ENCODE measurements at regions not wholly inside any gene's neighbourhood (a gene's known extent, or its start where the extent isn't known, plus 50 kb on each side); places are given as distances from the start of the nearest gene placed in this dataset.

DNA sequence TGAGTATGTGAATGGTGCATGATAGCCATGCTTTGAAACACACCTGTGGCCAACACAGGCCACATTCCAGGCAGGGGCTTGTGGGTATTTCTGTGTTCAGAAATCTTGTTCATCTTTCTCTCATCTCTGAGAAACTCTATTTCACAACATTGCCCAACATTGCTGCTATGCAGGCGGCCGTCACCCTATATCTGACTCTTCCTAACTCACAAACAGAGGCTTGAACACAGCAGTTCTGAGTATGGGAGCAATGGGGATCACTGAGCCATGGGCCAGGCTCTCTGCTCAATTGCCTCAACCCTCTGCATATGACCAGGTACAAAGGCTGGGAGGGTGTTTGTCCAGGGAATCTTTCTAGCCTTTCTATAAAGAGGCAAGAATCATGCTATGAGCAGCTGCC lies 259.9 kb downstream of the BUD13 start:
- H3K27ac ChIP-seq, result no peak overlapping the region
- DNase-seq (ENCODE audit: low read depth, low spot score), result no peak

DNA sequence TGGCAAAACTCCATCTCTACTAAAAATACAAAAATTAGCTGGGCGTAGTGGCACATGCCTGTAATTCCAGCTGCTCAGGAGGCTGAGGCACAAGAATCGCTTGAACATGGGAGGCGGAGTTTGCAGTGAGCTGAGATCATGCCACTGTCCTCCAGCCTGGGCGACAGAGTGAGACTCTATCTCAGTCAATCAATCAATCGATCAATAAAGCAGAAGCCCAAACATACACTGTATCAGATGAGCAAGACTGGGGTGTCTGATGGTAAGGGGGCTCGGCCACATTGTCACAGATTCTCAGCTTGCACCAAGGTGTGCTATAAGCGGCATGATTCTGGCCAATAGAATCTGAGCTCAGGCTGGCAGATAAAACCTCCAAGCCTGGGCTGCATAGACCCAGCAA lies 261.1 kb downstream of the BUD13 start:
- no peak for DNase-seq (ENCODE audit: low read depth, low spot score)
- no peak overlapping the region for H3K27ac ChIP-seq

DNA sequence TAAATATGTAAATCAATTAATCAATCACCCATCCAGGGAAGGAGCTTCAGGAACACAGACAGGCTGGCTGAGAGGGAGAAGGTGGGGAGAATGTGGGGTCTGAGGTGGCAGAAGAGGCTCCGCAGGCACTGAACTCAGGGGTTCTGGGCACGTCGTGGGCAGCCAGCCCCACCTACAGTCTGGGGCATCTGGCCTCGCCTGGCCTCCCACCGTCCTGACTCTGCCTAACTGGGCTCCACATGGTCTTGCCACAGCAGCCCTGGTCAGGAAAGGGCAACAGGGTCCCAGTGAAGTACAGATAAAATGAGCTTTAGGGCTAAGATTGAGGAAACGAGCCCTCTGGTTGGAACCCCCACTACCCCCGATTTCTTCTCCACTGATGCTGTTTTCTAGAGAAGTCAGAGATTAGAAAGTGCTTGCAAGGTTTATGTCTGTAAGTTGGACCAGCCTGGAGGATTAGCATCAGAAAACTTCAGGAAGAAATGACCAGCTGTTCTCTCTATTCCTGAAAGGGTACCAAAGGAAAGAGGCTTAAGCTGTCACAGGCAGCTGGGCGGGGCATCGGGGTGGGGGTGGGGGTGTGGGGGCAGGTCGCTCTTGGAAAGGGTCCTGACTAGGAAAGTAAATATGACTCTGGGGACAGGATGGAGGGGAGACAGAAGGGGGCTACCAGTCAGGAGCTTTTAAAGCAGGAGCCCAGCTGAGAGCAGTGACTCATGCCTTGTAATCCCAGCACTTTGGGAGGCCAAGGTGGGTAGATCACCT lies 261.7 kb downstream of the BUD13 start:
- H3K27ac ChIP-seq, result no peak overlapping the region
- no peak for DNase-seq (ENCODE audit: low read depth, low spot score)

DNA sequence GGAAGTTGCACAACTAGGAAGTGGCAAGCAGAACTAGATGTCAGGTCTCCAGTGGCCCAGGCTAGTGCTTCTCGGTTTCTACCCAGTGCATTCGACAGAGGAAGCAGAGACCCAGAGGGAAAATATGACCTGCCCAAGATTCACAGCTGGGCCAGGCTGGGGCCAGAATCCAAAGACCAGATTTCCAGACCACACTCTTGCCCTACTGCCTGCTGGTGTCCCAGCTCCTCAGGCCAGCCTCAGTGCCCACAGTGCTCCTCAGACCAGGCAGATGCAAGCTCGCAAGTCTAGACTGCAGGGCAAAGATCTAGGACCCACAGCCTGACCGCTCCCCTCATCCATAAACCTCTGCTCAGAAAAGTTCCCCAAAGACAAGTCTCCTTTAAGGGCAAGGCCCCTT lies 262.6 kb downstream of the BUD13 start:
- DNase-seq (ENCODE audit: low read depth, low spot score), result no peak
- H3K27ac ChIP-seq, result no peak overlapping the region

DNA sequence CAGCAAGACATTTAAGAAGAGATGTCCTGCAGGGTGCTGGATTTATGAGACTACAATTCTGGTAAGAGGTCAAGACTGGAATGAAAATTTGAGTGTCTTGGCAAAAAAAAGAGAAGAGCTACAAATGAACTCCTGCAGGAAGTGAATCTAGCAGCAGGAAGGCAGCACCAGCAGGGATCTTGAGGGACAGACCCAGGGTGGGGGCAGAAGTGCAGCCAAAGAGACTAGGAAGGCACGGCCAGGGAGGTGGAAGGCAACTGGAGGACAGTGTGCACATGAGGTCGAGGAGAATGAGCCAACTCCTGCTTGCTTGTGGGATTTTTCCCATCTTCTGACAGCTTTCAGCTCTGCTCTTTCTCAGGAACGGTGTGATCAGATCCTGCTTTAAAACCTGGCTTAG lies 263.2 kb downstream of the BUD13 start:
- no peak overlapping the region for H3K27ac ChIP-seq
- no peak for DNase-seq (ENCODE audit: low read depth, low spot score)

DNA sequence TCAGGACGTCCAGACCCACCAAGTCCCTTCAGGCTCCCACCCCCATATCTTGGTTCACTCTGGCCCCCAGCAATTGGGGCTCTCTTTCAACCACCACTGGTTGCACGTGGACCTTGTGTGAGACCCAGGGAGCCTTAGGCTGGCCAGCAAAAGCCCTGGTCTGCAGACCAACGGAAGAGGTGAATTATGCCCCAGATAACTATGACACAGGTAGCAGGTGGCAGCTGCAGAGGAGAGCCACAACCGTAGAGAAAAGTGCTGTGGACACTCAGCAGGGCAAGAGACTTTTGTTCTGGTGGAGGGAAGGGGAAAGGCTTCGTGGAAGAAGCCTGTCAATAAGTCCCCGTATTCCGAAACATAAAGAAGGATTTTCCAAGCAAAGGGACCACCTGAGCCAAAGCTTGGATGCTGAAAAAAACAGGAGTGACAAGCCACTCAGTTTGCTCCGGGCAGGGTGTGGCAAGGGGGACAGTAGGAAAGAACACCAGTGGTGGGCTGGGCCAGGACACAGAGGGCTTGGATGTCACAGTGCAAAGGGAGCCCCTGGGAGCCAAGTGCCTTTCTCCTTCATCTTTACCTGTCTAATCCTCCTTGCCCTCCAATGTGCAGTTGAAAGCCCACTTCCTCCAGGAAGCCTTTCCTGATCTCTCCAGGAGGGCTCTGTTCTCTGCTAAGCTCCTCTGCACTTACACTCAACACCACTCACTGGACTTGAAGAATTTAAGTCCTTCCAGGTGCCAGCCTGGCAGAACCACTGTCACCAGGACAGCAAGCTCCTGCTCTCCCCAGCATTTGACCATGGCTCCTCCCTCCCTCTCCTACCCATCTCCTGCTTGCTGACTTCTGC lies 264.7 kb downstream of the BUD13 start:
- H3K27ac ChIP-seq, result no peak overlapping the region
- DNase-seq (ENCODE audit: low read depth, low spot score), result no peak

DNA sequence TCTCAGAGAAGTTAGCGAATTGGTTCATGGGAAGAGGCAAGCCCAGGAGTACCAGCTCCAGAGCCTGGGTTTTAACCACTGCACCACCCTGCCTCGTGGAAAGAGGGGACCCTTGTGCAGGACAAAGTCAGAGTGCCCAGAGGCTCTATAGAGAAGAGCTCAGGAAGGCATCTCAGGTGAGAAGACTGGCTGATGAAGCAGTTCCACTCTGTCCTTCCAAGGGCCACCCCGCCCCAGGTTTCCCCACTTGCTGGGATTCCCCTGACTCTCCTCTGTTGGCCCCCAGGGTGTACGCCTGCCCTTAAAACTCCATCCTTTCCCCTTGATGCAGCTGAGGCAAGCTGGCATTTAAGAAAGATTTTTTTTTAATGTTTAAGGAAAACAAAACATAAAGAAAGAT lies 265.8 kb downstream of the BUD13 start:
- H3K27ac ChIP-seq, result no peak overlapping the region
- no peak for DNase-seq (ENCODE audit: low read depth, low spot score)

DNA sequence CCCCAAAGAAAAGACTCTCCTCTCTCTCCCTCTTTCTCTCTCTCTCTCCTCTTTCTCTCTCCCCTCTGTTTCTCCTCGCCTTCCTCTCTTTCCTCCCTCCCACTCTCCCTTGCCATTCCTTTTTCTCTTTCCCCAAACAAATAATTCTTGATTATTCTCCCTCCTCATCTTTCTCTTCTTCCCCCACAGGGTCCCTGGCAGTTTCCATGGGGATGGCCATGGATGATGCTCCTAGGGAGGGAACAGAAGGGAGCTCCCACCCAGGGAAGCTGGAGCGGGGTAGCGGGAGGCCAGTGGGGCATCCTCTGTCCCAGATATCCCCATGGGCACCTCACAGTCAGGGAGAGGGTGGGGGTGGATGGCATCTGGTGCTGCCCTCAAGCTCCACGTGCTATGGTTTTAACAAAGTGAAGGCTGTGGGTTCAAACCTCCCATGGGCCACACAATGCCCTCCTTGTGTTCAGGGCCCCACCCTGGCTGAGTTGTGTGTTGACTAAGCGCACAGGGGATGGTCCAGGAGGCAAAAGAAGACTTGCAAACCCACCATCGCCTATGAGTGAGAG lies 266.4 kb downstream of the BUD13 start:
- no peak overlapping the region for H3K27ac ChIP-seq
- DNase-seq (ENCODE audit: low read depth, low spot score), result no peak

DNA sequence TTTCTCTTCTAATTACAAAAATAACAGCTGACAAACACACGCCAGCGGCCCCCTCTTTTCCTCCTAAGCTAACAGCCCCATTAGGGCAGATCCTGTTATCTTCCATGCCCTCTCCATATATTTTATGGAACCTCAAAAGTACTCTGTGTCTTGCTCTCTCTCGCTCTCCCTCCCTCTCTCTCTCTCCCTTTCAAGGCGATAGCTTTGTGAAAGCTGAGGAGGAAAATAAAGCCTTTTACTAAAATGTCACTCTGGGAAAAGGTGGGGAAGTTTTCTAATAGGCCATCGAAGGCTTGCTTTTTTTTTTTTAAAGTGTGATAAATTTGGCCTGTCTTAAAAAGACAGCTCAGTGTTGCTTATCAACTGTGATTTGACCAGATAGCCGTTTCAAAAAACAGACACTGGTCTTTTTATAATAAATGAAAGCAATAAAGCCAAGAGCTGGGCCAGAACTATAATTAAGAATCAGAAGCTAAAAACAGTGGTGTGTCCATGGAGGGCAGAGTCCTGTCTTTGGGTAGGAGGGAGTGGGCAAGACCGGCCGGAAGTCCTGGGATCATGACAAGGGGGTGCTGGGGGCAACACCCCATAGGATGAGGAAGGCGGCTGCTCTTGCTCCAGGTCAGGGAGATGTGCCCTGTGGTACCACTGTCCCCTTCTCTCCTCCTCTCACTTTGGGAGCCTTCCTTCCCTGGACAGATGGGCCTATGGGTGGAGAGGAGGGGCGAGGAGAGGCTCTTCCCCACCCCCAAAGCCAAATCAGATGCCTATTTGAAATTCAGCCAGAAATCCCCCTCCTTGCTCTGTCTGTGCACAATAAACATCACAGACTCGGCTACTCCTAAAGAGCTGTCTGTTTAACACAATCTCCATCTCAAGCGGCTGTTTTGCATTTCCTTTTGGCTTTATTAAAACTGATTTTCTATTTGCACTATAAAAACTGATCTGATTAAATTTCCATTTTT lies 267.2 kb downstream of the BUD13 start:
- H3K27ac ChIP-seq, result no peak overlapping the region
- no peak for DNase-seq (ENCODE audit: low read depth, low spot score)

DNA sequence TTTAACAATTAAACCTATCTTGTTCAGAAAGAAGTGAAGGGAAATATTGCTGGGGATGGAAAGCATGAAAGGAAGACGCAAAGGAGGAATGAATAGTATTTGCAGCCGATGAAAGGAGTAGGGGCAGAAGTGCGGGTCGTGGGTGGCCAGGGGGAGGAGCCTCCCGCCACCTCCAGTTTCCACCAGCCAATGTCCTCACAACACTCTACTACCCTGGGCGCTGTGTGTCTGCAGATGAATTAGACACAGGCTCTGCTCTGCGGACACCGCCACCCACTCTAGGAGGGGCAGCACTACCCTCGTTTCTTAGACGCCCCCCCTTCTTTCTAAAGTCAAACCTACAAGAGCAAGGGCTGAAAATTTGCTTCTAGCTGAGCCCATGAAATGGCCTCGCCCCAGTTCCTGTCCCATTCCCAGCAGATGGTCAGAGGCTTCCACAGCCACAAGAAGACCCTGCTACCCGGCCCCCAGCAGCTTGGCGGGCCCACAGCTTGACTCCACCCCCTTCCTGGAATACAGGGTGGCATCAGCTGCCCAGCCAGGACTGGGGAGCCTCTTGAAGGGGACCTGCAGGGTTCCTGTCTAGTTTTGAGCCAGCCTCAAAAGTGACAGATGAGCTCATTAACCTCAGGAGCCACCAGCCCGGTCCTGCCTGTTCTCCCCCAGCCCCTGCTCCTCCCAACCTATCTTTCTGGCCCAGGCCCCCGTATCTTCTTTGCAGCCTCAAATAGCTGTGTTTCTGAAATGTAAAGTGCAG lies 268.1 kb downstream of the BUD13 start:
- H3K27ac ChIP-seq, result no peak overlapping the region
- no peak for DNase-seq (ENCODE audit: low read depth, low spot score)

DNA sequence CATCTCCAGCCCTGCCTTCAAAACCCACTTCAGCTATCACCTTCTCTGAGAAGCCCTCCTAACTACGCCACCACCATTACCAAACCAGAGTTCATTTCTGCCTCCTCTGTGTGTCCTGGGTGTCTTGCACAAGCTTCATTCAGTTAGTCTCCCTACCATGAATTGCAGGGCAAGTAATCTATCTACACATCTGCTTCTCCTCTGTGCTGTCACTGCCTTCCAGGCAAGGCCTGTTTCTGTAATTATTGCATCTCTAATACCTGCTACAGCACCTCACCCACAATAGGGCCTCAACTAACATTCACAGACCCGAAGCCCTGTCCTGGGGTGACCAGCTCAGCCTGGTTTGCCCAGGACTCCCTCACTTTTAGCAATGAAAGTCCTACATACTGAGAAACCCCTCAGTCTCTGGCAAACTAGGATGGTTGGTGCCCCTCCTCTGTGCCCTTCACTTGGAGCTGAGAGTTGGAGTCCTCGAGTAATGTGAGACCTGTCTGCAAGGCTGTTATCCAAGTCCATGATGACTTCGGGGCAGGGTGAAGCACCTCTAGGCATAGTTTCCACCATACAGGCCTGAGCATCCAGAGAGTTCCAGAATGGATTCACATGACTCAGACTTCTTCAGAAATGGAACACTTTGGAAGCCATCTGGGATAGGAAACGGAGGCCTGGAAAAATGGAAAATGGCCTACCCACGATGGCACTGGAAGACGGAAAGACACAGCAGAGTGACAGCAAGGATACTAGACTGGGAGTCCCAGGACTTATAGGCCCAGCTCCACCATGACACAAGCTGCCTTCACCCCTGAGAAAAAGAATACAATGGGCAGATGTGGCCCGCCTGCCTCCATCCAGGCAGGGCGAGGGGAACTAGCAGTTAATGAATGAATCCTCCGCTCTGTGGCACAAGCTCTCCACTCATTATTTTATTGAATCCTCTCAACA lies 269.3 kb downstream of the BUD13 start:
- H3K27ac ChIP-seq, result no peak overlapping the region
- DNase-seq (ENCODE audit: low read depth, low spot score), result no peak

DNA sequence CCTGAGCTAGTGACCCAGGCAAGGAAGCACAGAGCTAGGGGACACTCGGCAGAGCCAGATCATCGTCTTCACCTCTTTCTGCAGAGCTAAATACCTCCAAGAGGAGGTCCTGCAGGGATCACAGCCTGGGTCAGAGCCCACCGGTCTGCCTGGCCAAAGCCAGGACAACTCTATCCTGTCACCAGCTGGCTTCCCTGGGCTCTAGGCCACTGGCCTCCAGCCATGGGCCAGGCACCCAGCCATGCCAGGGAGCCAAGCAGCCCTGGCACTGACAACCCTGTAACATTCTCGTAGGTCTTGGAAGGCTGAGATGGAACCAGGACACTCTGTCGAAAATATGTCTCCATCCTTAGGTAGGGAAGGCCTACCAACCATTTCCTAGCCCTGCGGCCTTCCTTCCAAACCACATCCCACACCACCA lies 270.1 kb downstream of the BUD13 start:
- no peak for DNase-seq (ENCODE audit: low read depth, low spot score)
- H3K27ac ChIP-seq, result no peak overlapping the region

DNA sequence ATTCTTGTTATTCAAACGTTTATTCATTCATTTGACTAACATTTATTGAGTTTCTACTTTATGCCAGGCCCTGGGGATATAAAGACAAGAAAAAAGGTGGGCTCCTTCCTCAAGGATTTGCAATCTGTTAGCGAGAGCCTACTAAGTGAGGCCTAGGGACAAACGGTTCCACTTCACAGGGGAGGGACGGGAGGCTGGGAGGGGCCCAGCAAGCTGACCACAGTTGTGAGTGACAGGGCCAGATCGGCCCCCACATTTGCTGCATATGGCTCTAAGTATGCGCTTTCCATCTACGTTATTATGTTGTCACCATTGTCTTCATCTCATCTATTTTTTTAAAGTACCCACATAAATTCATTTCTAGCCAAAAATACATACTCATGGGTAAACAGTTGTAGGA lies 271.1 kb downstream of the BUD13 start:
- no peak for DNase-seq (ENCODE audit: low read depth, low spot score)
- no peak overlapping the region for H3K27ac ChIP-seq

DNA sequence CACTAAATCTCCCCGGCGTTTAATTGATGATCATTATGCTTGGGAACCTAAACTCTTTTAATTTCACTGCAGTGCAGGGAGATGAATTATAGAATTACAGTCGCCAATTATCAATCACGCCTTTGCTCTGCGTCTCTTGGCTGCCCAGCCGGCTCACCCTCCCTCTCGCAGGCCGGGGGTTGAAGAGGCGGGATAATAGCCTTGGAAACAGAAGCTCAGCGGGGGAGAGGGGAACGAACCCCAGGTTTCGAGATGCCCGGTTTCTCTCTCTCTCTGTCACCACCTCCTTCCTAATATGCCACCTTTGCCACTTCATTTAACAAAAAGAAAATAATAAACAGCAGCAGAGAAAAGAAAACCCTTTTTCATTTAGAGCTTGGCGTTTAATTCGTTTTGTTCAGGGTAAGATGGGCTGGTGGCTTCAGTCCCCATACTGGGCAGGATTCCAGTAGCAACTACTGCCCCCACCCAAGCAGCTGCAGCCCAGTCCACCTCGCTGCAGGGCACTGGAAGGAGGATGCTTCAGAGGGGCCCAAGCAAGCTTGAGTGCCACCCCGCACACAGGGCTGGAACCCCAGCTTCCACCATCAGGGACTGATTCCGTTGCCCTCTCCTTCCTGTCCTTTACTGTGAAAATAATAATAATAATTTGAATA lies 271.7 kb downstream of the BUD13 start:
- no peak for DNase-seq (ENCODE audit: low read depth, low spot score)
- H3K27ac ChIP-seq, result no peak overlapping the region

DNA sequence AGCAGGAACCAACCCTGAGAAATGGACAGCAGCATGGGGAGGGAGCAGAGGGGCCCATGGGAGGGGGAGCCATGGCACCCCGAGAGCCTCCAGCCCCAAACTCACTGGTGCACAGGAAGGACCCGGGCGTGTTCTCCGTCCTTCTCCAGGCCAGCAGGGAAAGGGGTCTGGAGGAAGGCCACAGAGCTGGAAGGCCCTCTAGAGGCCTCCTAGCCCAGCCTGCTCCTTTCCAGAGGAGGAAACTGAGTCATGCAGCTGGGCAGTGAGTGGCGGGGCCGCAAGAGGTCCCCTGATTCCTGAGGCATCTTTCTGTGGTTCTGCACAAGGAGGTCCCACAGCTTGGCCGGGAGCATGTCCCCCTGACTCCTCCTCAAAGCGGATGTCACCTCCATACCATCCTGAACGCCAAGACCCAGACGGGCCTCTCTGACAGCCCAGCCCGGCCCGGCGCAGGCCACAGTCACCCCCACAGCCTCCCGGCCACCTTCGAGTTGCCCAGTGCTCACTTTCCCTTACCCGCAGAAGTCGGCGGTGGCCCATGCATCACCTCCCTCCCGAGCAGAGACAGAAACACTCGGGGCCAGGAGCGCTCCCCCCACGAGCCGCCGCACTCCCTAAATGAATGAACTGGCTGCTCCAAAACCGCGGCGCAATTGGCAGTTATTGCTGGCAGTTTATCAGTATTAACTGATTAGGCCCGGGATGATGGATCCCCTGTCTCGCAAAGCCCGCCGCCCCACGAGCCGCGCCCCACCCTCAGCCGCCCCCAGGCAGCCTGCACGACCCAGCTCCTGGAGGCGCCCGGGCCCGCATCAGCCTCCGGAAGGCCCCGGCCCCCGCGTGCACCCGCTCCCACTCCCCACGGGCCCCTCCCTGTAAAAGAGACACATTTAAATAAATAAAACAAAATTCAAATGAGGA lies 272.5 kb downstream of the BUD13 start:
- DNase-seq (ENCODE audit: low read depth, low spot score), result no peak
- H3K27ac ChIP-seq, result no peak overlapping the region

DNA sequence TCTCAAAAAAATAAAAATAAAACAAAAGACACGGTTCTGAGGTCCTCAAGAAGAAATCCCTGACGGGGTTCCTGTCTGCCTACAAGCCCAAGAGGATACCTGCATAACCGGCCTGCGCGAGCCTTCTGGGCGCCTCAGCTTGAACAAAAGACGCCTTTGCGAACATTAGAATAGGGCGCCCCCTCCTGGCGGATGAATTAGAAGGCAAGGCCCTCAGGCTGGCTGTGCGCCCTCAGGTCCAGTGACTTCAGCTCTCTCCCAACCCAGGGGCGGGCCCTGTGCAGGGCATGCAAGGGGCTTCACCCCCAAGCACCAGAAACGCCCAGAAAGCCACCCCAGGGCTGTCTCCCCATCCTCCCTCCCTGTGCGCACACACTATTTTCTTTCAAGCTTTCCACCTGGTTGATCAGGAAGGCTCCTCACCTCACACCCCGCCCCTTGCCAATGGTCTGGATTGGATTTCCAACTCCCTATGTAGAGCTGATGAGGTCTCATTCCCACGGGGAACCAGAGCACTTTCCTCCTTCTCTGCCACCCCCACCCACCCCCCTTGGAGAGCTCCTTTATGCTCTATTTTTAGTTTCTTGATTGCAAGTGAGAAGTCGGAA lies 273.3 kb downstream of the BUD13 start:
- DNase-seq (ENCODE audit: low read depth, low spot score), result peak; percentile 18
- H3K27ac ChIP-seq, result no peak overlapping the region

DNA sequence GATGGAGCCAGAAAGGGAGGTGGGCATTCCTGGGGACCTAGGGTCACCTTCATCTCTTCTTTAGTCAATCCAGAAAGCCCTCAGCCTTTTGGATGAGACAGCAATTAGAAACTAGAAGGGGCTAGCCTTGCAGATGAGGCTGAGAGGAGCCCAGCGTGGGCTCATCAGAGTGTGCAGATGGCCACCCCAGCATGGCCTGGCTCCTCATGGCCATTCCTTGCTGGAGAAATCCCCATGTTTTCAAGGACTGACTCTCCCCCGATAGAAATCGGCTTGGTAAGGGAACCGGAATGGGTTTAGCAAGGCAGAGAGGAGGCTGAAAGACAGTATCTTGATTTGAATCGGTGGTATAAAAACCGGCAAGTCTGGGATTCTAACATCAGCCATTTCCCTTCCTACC lies 274.6 kb downstream of the BUD13 start:
- DNase-seq (ENCODE audit: low read depth, low spot score), result no peak
- no peak overlapping the region for H3K27ac ChIP-seq
